BJ (cell line): ENCODE measurements at regions not wholly inside any gene's neighbourhood (a gene's known extent, or its start where the extent isn't known, plus 50 kb on each side); places are given as distances from the start of the nearest gene placed in this dataset.
"Not testable (repeated sequence)": the region's sequence is repeated elsewhere in the genome, so short reads cannot be mapped to it uniquely, and the experiment has no call there.

Source experiments
- CTCF ChIA-PET: fragments of 350-600 bp; formaldehyde crosslinking; extraction: SDS; loops from one replicate; lab custom pipeline; 2021; ENCODE audit warnings: antibody characterized with exemption, inconsistent platforms; lab: Yijun Ruan, JAX
- POLR2A ChIA-PET: fragments of 300-600 bp; sonication (Branson Sonifier 250); formaldehyde crosslinking; extraction: SDS; loops from one replicate; lab custom pipeline; 2021; ENCODE audit warnings: antibody characterized with exemption; lab: Charles Lee
- DNase-seq: peaks from one replicate; pipeline ENCODE4 v3.0.0-alpha.2; 2011; ENCODE audit warnings: low read depth
- H3K27me3 ChIP-seq: 2 replicates; pipeline ENCODE4 v1.6.0; 2011; ENCODE audit warnings: low read length; ENCODE audit not compliant: control insufficient read depth, insufficient read depth
- H3K36me3 ChIP-seq: 2 replicates; pipeline ENCODE4 v1.5.1; 2011; ENCODE audit warnings: low read length; ENCODE audit not compliant: control insufficient read depth, insufficient read depth
- H3K4me3 ChIP-seq: 2 replicates; pipeline ENCODE4 v1.5.1; 2011; ENCODE audit warnings: low read depth, mild to moderate bottlenecking, control low read depth, low read length

- CTCF ChIA-PET, POLR2A ChIA-PET, H3K36me3 ChIP-seq, DNase-seq, H3K4me3 ChIP-seq, H3K27me3 ChIP-seq: not testable (repeated sequence)
Observed at GRCh38 chr13:18874875-18875789, 306.5 kb downstream of the TUBA3C start.

- CTCF ChIA-PET, H3K27me3 ChIP-seq, DNase-seq, POLR2A ChIA-PET, H3K36me3 ChIP-seq, H3K4me3 ChIP-seq: not testable (repeated sequence)
Observed at GRCh38 chr13:18870557-18870956, 311.1 kb downstream of the TUBA3C start.

GRCh38 chr13:18869365-18869764 is 312.3 kb downstream of the TUBA3C start:
- H3K4me3 ChIP-seq, POLR2A ChIA-PET, H3K27me3 ChIP-seq, CTCF ChIA-PET, DNase-seq, H3K36me3 ChIP-seq: not testable (repeated sequence)

GRCh38 chr13:18837986-18838629 is 343.5 kb downstream of the TUBA3C start:
- H3K27me3 ChIP-seq, POLR2A ChIA-PET, H3K4me3 ChIP-seq, CTCF ChIA-PET, DNase-seq, H3K36me3 ChIP-seq: not testable (repeated sequence)

GRCh38 chr13:18837179-18837745 is 344.4 kb downstream of the TUBA3C start:
- POLR2A ChIA-PET, H3K36me3 ChIP-seq, H3K27me3 ChIP-seq, H3K4me3 ChIP-seq, DNase-seq, CTCF ChIA-PET: not testable (repeated sequence)

- POLR2A ChIA-PET, H3K36me3 ChIP-seq, DNase-seq: not testable (repeated sequence)
Observed at GRCh38 chr13:18836371-18837178, 345.0 kb downstream of the TUBA3C start.

GRCh38 chr13:18835754-18836153 is 345.9 kb downstream of the TUBA3C start:
- POLR2A ChIA-PET, H3K36me3 ChIP-seq, H3K27me3 ChIP-seq, H3K4me3 ChIP-seq, CTCF ChIA-PET, DNase-seq: not testable (repeated sequence)

More at GRCh38 chr13:18836371-18837178, 345.0 kb downstream of the TUBA3C start:
- H3K4me3 ChIP-seq, CTCF ChIA-PET, H3K27me3 ChIP-seq: not testable (repeated sequence)

- POLR2A ChIA-PET, H3K4me3 ChIP-seq, CTCF ChIA-PET, H3K36me3 ChIP-seq, DNase-seq, H3K27me3 ChIP-seq: not testable (repeated sequence)
Observed at GRCh38 chr13:18824678-18825077, 356.9 kb downstream of the TUBA3C start.

- H3K36me3 ChIP-seq, CTCF ChIA-PET, H3K4me3 ChIP-seq, DNase-seq, H3K27me3 ChIP-seq, POLR2A ChIA-PET: not testable (repeated sequence)
Observed at GRCh38 chr13:18822655-18823639, 358.7 kb downstream of the TUBA3C start.

- H3K36me3 ChIP-seq, DNase-seq, CTCF ChIA-PET, POLR2A ChIA-PET, H3K27me3 ChIP-seq, H3K4me3 ChIP-seq: not testable (repeated sequence)
Observed at GRCh38 chr13:18773988-18774387, 407.6 kb downstream of the TUBA3C start.

GRCh38 chr13:18741696-18742095 is 439.9 kb downstream of the TUBA3C start:
- POLR2A ChIA-PET, DNase-seq, CTCF ChIA-PET, H3K36me3 ChIP-seq, H3K27me3 ChIP-seq, H3K4me3 ChIP-seq: not testable (repeated sequence)
